K562 (cell line): ENCODE measurements at regions not wholly inside any gene's neighbourhood (a gene's known extent, or its start where the extent isn't known, plus 50 kb on each side); places are given as distances from the start of the nearest gene placed in this dataset.

Experiments used
- ATAC-seq: fragments of 200-7000 bp; cut with Tn5 transposase; 3 replicates; pipeline ENCODE4 v1.9.1; 2020; ENCODE audit warnings: moderate library complexity
- BruUV-seq: library from RNA; stranded (reverse); fragments of 400-500 nt; replicated peaks from 2 replicates; lab custom pipeline; 2021; lab: Mats Ljungman, UMichigan
- CTCF ChIA-PET: fragments of 300-600 bp; formaldehyde crosslinking; extraction: SDS; loops from one replicate; lab custom pipeline; 2021; ENCODE audit warnings: low intra/inter-chr PET ratio; lab: Yijun Ruan, JAX
- POLR2A ChIA-PET: fragments of 300-600, 350-650 bp; sonication (Branson Sonifier 250); formaldehyde crosslinking; extraction: SDS; loops from one replicate; lab custom pipeline; 2021; ENCODE audit warnings: antibody characterized with exemption, inconsistent platforms; lab: Yijun Ruan, JAX
- DNase-seq, 4 experiments: peaks; one replicate each; pipeline versions ENCODE4 v3.0.0 to v3.0.0-alpha.2; 2011 to 2018; ENCODE audit warnings: low spot score in 3 of 4, mixed read lengths in 3 of 4; ENCODE audit errors: extremely low read depth in 1 of 4
- FAIRE-seq: peaks from 2 replicates; lab custom pipeline; 2011; peaks lifted over from hg19 to GRCh38; lab: Jason Lieb, UNC
- H2AFZ ChIP-seq: 2 replicates; pipeline ENCODE4 v1.6.0; 2011; ENCODE audit warnings: low read depth, low read length, control low read depth, inconsistent platforms
- H3K27ac ChIP-seq: fragments of 200-600 bp; 3 replicates; pipeline ENCODE4 v1.8.0; 2011; ENCODE audit warnings: low read depth, mild to moderate bottlenecking, control low read depth, inconsistent platforms, low read length, moderate library complexity, mixed read lengths; ENCODE audit errors: extremely low read depth
- H3K27me3 ChIP-seq, 2 experiments: fragments of 300-600 bp in 1 of 2; 2 replicates in 1 of 2; 3 replicates in 1 of 2; pipeline versions ENCODE4 v1.6.0 to v1.8.0; 2011; ENCODE audit warnings: inconsistent platforms in 2 of 2, low read length in 2 of 2, mild to moderate bottlenecking in 1 of 2, mixed read lengths in 1 of 2, moderate library complexity in 1 of 2; ENCODE audit not compliant: control insufficient read depth in 2 of 2, insufficient read depth in 2 of 2
- H3K36me3 ChIP-seq: fragments of 300-600 bp; 3 replicates; pipeline ENCODE4 v1.8.0; 2011; ENCODE audit warnings: mild to moderate bottlenecking, low read length, inconsistent platforms; ENCODE audit not compliant: control insufficient read depth, insufficient read depth
- H3K4me1 ChIP-seq, 2 experiments: fragments of 200-600 bp in 1 of 2; replicated peaks in 1 of 2; 2 replicates in 1 of 2; 3 replicates in 1 of 2; pipeline versions ENCODE4 v1.5.1 to v1.8.0; 2011; ENCODE audit warnings: inconsistent platforms in 2 of 2, low read length in 2 of 2, mild to moderate bottlenecking in 1 of 2, mixed read lengths in 1 of 2, moderate library complexity in 1 of 2; ENCODE audit not compliant: control insufficient read depth in 2 of 2, insufficient read depth in 2 of 2
- H3K4me2 ChIP-seq: 2 replicates; pipeline ENCODE4 v1.6.1; 2011; ENCODE audit warnings: low read length, control low read depth, inconsistent platforms, mixed read lengths; ENCODE audit not compliant: insufficient read depth
- H3K4me3 ChIP-seq: fragments of 200-600 bp; sonication (generic), shearing (Covaris generic); 2 replicates; pipeline ENCODE4 v1.5.1; 2016; ENCODE audit warnings: control low read depth, inconsistent platforms
- H3K79me2 ChIP-seq: fragments of 200-600 bp; 3 replicates; pipeline ENCODE4 v1.8.0; 2011; ENCODE audit warnings: low read length, inconsistent platforms; ENCODE audit not compliant: control insufficient read depth, insufficient read depth
- H3K9ac ChIP-seq, 2 experiments: 2 replicates each; pipeline versions ENCODE4 v1.6.0 to v1.6.1; 2011; ENCODE audit warnings: low read depth in 2 of 2, low read length in 2 of 2, control low read depth in 1 of 2, inconsistent platforms in 1 of 2, mild to moderate bottlenecking in 1 of 2, mixed read lengths in 1 of 2; ENCODE audit not compliant: insufficient read depth in 1 of 2
- H3K9me1 ChIP-seq: one replicate; pipeline ENCODE4 v1.6.0; 2011; ENCODE audit warnings: inconsistent platforms, mild to moderate bottlenecking, low read length, moderate library complexity; ENCODE audit not compliant: control insufficient read depth, insufficient read depth
- H3K9me3 ChIP-seq: replicated peaks from 2 replicates; pipeline ENCODE4 v1.5.1; 2011; ENCODE audit warnings: low read depth, low read length, inconsistent platforms; ENCODE audit not compliant: control insufficient read depth, insufficient read depth
- H4K20me1 ChIP-seq: replicated peaks from 2 replicates; pipeline ENCODE4 v1.6.1; 2011; ENCODE audit warnings: low read length, inconsistent platforms, mixed read lengths; ENCODE audit not compliant: control insufficient read depth, insufficient read depth
- ARID2 ChIP-seq: fragments of 450-650 bp; IDR thresholded peaks from 2 replicates; pipeline ENCODE4 v1.6.1; 2017; ENCODE audit warnings: antibody characterized with exemption, mild to moderate bottlenecking
- CREB3 ChIP-seq: fragments of 450-650 bp; conservative IDR thresholded peaks from 2 replicates; pipeline ENCODE4 v1.6.1; 2016; ENCODE audit warnings: missing genetic modification characterization, low read depth, mild to moderate bottlenecking, missing compliant biosample characterization, moderate library complexity
- GTF2A2 ChIP-seq: IDR thresholded peaks from 2 replicates; pipeline ENCODE4 v1.6.1; 2016; ENCODE audit warnings: mild to moderate bottlenecking, missing genetic modification characterization, missing compliant biosample characterization
- HMGN3 ChIP-seq: IDR thresholded peaks from 2 replicates; pipeline ENCODE4 v1.6.1; 2011; ENCODE audit warnings: borderline replicate concordance, low read depth, mild to moderate bottlenecking, mixed read lengths, low read length; ENCODE audit not compliant: insufficient read length; ENCODE audit errors: extremely low read depth
- HNRNPLL ChIP-seq: fragments of 200-400 bp; formaldehyde crosslinking; IDR thresholded peaks from 2 replicates; pipeline ENCODE4 v1.6.1; 2017; ENCODE audit warnings: low read length, low read depth, mild to moderate bottlenecking; ENCODE audit not compliant: poor library complexity, severe bottlenecking
- OTX1 ChIP-seq: fragments of 450-650 bp; formaldehyde crosslinking; IDR thresholded peaks from 2 replicates; pipeline ENCODE4 v1.4.0; 2022; ENCODE audit warnings: mild to moderate bottlenecking
- PHB2 ChIP-seq: fragments of 450-650 bp; IDR thresholded peaks from 2 replicates; pipeline ENCODE4 v1.6.1; 2017; ENCODE audit warnings: low read depth
- RCOR1 ChIP-seq, 2 experiments: IDR thresholded peaks; 2 replicates each; pipeline ENCODE4 v1.6.1; 2012; ENCODE audit warnings: low read depth in 2 of 2, low read length in 2 of 2, borderline replicate concordance in 1 of 2, improper control_type of control experiment in 1 of 2
- SMC3 ChIP-seq: conservative IDR thresholded peaks from 2 replicates; pipeline ENCODE4 v1.6.1; 2011; ENCODE audit warnings: low read depth, low read length, improper control_type of control experiment; ENCODE audit not compliant: insufficient read depth
- TRIM24 ChIP-seq, 2 experiments: fragments of 450-650 bp; IDR thresholded peaks; 2 replicates each; pipeline ENCODE4 v1.6.1; 2016
- ZKSCAN8 ChIP-seq: fragments of 200-800 bp; sonication (Bioruptor generic); IDR thresholded peaks from 2 replicates; pipeline ENCODE4 v1.6.1; 2016; ENCODE audit warnings: missing genetic modification characterization, missing compliant biosample characterization
- ZNF277 ChIP-seq: fragments of 250-450 bp; sonication (Bioruptor Pico); IDR thresholded peaks from 2 replicates; pipeline ENCODE4 v1.8.0; 2022; ENCODE audit warnings: inconsistent platforms, mild to moderate bottlenecking, moderate library complexity, borderline replicate concordance
- ZNF311 ChIP-seq: fragments of 250-450 bp; sonication (Bioruptor Pico); IDR thresholded peaks from 2 replicates; pipeline ENCODE4 v1.4.0; 2020; ENCODE audit warnings: mild to moderate bottlenecking, moderate library complexity
- ZNF551 ChIP-seq: fragments of 250-450 bp; sonication (Bioruptor Pico); IDR thresholded peaks from 2 replicates; pipeline ENCODE4 v1.5.0; 2021; ENCODE audit warnings: mild to moderate bottlenecking, moderate library complexity
- ZNF77 ChIP-seq: fragments of 250-450 bp; sonication (Bioruptor Pico); IDR thresholded peaks from 2 replicates; pipeline ENCODE4 v1.5.0; 2020
- WGBS: fragments of 100-300 bp; shearing (Covaris generic); methylation state at CpG from one replicate; pipeline ENCODE4 v1.1.6; 2016; ENCODE audit warnings: low coverage, mixed read lengths; ENCODE audit not compliant: insufficient coverage; ENCODE audit errors: missing lambda C conversion rate; 5-methylcytosine and 5-hydroxymethylcytosine counted together
- in situ Hi-C: fragments of 300-500 bp; cut with MboI; formaldehyde crosslinking; loops from 4 replicates; pipeline ENCODE4 v1.15.0; 2018; ENCODE audit warnings: inconsistent platforms, mixed read lengths
- intact Hi-C: fragments of 100-400 bp; cut with micrococcal nuclease; formaldehyde crosslinking; loops from 2 replicates; pipeline ENCODE4 v1.14.2; 2022
- TF ChIP-seq, protein P1 (sequence below): fragments of 250-450 bp; sonication (Bioruptor Pico); IDR thresholded peaks from 2 replicates; pipeline ENCODE4 v1.5.0; 2021; ENCODE audit warnings: mild to moderate bottlenecking, borderline replicate concordance

DNA sequence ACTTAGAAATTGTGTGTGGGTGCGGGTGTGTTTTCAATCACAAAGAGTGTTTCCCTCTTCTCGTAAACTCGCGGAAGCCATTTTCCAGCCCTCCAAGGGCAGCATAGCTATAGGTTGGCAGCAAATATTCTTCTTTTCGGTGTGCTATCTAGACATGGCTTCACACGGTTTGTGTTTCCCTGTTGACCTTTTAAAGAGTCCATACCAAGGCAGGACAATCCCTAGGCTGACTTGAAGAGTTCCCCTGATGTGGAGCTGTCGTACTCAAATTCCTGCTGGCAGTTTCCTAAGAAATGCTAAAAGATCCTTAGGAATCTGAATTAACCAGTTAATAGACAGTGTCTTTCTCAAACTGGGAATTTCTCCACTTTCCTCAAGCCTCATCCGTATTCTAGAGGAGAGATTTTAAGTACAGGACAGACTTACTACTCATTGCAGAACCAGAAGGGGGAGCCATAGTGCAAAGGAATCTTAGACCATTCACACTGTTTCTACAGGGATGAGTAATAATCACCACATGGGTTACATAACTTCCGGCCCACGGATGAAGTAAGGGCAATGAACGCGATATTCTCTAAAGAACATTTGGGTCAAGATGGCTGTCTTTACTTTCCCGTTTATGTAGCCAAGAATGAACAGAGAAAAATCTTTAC lies 288.6 kb upstream of the ELAC2 start (continued):
- TF ChIP-seq HNRNPLL (no peak), SMC3 (peak; percentile 56; the same call in 1 of the 2 replicates), TRIM24 (IDR thresholded peaks at IDR 0.05) (peak; percentile 67 to 70), RCOR1 (IDR thresholded peaks at IDR 0.05; ENCODE audit: borderline replicate concordance in 1 of 2, low read depth in 2 of 2, low read length in 2 of 2) (0 out of 4 replicates have a peak, but pooled peaks of 1 of the 2 experiments have one; percentile 19)

DNA sequence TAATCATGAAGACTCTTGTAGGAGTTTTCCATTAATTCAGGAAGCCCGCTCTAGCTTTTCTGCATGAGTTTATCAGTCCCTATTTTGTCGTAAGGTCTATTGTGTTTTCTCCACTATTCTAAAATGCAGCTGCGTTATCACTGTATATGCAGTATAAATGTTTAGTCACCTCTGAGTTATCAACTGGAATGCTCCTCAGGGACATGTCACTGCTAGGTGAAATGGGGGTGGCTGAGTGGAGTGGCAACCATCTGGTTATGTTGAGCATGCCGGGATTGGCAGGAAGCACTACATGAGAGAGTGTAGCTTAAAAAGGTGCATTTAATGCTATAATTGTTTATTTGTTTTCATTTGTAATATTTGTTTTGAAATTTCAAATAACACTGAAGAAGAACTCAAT lies 285.2 kb upstream of the ELAC2 start:
- FAIRE-seq = no peak
- intact Hi-C loops = loop anchor here (10.0 kb wide), 1 partner anchor 622 kb away; no protein-coding TSS in a partner anchor
- Histone ChIP-seq H3K4me2 (no peak overlapping the region), H3K79me2 (no peaks in the 10 kb centered on the region), H3K36me3 (no peaks in the 10 kb centered on the region), H3K27ac (no peak overlapping the region), H3K9me3 (no peaks in the 10 kb centered on the region), H3K9me1 (no peaks in the 10 kb centered on the region), H4K20me1 (no peaks in the 10 kb centered on the region), H3K27me3 (no peaks in the 10 kb centered on the region), H3K4me3 (no peak overlapping the region), H3K9ac (no peak overlapping the region), H3K4me1 (no peaks in the 10 kb centered on the region), H2AFZ (no peak overlapping the region)
- TF ChIP-seq ZNF551 (CRISPR knock-in tag) = no peak
- no peak for TF ChIP-seq ZKSCAN8 (CRISPR knock-in tag)
- no peak for TF ChIP-seq HNRNPLL
- no peak for TF ChIP-seq GTF2A2 (tag)
- no peak for TF ChIP-seq PHB2
- no peak for TF ChIP-seq ARID2
- no peak for TF ChIP-seq ZNF311 (CRISPR knock-in tag)
- no peak for TF ChIP-seq ZNF277
- TF ChIP-seq, protein P1, sequence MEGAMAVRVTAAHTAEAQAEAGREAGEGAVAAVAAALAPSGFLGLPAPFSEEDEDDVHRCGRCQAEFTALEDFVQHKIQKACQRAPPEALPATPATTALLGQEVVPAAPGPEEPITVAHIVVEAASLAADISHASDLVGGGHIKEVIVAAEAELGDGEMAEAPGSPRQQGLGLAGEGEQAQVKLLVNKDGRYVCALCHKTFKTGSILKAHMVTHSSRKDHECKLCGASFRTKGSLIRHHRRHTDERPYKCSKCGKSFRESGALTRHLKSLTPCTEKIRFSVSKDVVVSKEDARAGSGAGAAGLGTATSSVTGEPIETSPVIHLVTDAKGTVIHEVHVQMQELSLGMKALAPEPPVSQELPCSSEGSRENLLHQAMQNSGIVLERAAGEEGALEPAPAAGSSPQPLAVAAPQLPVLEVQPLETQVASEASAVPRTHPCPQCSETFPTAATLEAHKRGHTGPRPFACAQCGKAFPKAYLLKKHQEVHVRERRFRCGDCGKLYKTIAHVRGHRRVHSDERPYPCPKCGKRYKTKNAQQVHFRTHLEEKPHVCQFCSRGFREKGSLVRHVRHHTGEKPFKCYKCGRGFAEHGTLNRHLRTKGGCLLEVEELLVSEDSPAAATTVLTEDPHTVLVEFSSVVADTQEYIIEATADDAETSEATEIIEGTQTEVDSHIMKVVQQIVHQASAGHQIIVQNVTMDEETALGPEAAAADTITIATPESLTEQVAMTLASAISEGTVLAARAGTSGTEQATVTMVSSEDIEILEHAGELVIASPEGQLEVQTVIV (CRISPR knock-in tag) = no peak
- TF ChIP-seq ZNF77 = no peak
- no peak for TF ChIP-seq CREB3 (tag)
- TF ChIP-seq HMGN3 = no peak
- TF ChIP-seq OTX1 (CRISPR knock-in tag) = no peak
- no peak for DNase-seq
- POLR2A ChIA-PET = no interaction called here
- BruUV-seq = no TSS peak
- in situ Hi-C loops = no loop called here
- CTCF ChIA-PET = no interaction called here
- no peak for ATAC-seq
- WGBS = 0% methylated on average over 4 of the region's 4 CpGs
